H9 (cell line): ENCODE measurements at regions not wholly inside any gene's neighbourhood (a gene's known extent, or its start where the extent isn't known, plus 50 kb on each side); places are given as distances from the start of the nearest gene placed in this dataset.

Source experiments
- DNase-seq: peaks from one replicate; pipeline ENCODE4 v3.0.0-alpha.2; 2017
- H2AFZ ChIP-seq: one replicate; pipeline ENCODE4 v1.6.1; 2013; ENCODE audit warnings: mild to moderate bottlenecking, low read length, control low read depth, moderate library complexity
- H2AK5ac ChIP-seq: 2 replicates; pipeline ENCODE4 v1.6.1; 2013; ENCODE audit warnings: low read length, control low read depth, mixed read lengths; ENCODE audit not compliant: insufficient read length
- H2BK120ac ChIP-seq: one replicate; pipeline ENCODE4 v1.6.1; 2013; ENCODE audit warnings: low read depth, mild to moderate bottlenecking, low read length, control low read depth, inconsistent platforms; ENCODE audit not compliant: poor library complexity, severe bottlenecking
- H2BK12ac ChIP-seq: 2 replicates; pipeline ENCODE4 v1.6.1; 2013; ENCODE audit warnings: low read length, control low read depth, mixed read lengths, low read depth; ENCODE audit not compliant: insufficient read length
- H2BK15ac ChIP-seq: 2 replicates; pipeline ENCODE4 v1.6.1; 2013; ENCODE audit warnings: low read depth, low read length, control low read depth
- H2BK20ac ChIP-seq: one replicate; pipeline ENCODE4 v1.6.1; 2013; ENCODE audit warnings: low read depth, mild to moderate bottlenecking, low read length, control low read depth, inconsistent platforms; ENCODE audit not compliant: poor library complexity, severe bottlenecking
- H2BK5ac ChIP-seq: 2 replicates; pipeline ENCODE4 v1.6.1; 2013; ENCODE audit warnings: low read length, control low read depth, mixed read lengths; ENCODE audit not compliant: insufficient read length
- H3K14ac ChIP-seq: 2 replicates; pipeline ENCODE4 v1.6.1; 2013; ENCODE audit warnings: low read length, control low read depth; ENCODE audit not compliant: insufficient read depth
- H3K18ac ChIP-seq: 2 replicates; pipeline ENCODE4 v1.6.1; 2013; ENCODE audit warnings: low read depth, mild to moderate bottlenecking, mixed read lengths, low read length, control low read depth; ENCODE audit not compliant: insufficient read length
- H3K23ac ChIP-seq: 2 replicates; pipeline ENCODE4 v1.6.1; 2013; ENCODE audit warnings: low read length, control low read depth, mixed read lengths, low read depth; ENCODE audit not compliant: insufficient read length
- H3K23me2 ChIP-seq: 2 replicates; pipeline ENCODE4 v1.6.1; 2013; ENCODE audit warnings: low read depth, mild to moderate bottlenecking, mixed read lengths, low read length, control low read depth; ENCODE audit not compliant: insufficient read length, poor library complexity, severe bottlenecking
- H3K27ac ChIP-seq: 2 replicates; pipeline ENCODE4 v1.5.1; 2013; ENCODE audit warnings: low read length, control low read depth, mixed read lengths, low read depth; ENCODE audit not compliant: insufficient read length
- H3K27me3 ChIP-seq: 2 replicates; pipeline ENCODE4 v1.6.1; 2013; ENCODE audit warnings: low read length, control low read depth, inconsistent platforms; ENCODE audit not compliant: insufficient read depth
- H3K4ac ChIP-seq: 2 replicates; pipeline ENCODE4 v1.6.1; 2013; ENCODE audit warnings: low read depth, mild to moderate bottlenecking, control low read depth, inconsistent platforms, low read length, moderate library complexity
- H3K4me1 ChIP-seq: 2 replicates; pipeline ENCODE4 v1.6.1; 2013; ENCODE audit warnings: low read length, control low read depth, inconsistent platforms; ENCODE audit not compliant: insufficient read depth
- H3K4me2 ChIP-seq: 2 replicates; pipeline ENCODE4 v1.6.1; 2013; ENCODE audit warnings: low read length, control low read depth, mixed read lengths; ENCODE audit not compliant: insufficient read length, insufficient read depth
- H3K56ac ChIP-seq: 2 replicates; pipeline ENCODE4 v1.6.1; 2013; ENCODE audit warnings: low read depth, mild to moderate bottlenecking, mixed read lengths, low read length, control low read depth; ENCODE audit not compliant: insufficient read length
- H3K79me1 ChIP-seq: 2 replicates; pipeline ENCODE4 v1.6.1; 2013; ENCODE audit warnings: low read depth, mild to moderate bottlenecking, moderate library complexity, low read length, control low read depth, inconsistent platforms; ENCODE audit not compliant: insufficient read depth, poor library complexity, severe bottlenecking
- H3K79me2 ChIP-seq: 2 replicates; pipeline ENCODE4 v1.6.1; 2013; ENCODE audit warnings: low read length, control low read depth, inconsistent platforms; ENCODE audit not compliant: insufficient read depth
- H3K9ac ChIP-seq: 2 replicates; pipeline ENCODE4 v1.6.1; 2013; ENCODE audit warnings: low read length, control low read depth, mixed read lengths; ENCODE audit not compliant: insufficient read length; ENCODE audit errors: extremely low read depth
- H3K9me3 ChIP-seq: one replicate; pipeline ENCODE4 v1.6.1; 2013; ENCODE audit warnings: low read depth, low read length, inconsistent platforms; ENCODE audit not compliant: control insufficient read depth
- H3T11ph ChIP-seq: one replicate; pipeline ENCODE4 v1.6.1; 2013; ENCODE audit warnings: mild to moderate bottlenecking, low read length, control low read depth, inconsistent platforms
- H4K20me1 ChIP-seq: one replicate; pipeline ENCODE4 v1.6.1; 2013; ENCODE audit not compliant: control insufficient read depth, insufficient read length, insufficient read depth
- H4K5ac ChIP-seq: 2 replicates; pipeline ENCODE4 v1.6.1; 2013; ENCODE audit warnings: low read depth, mild to moderate bottlenecking, mixed read lengths, low read length, control low read depth; ENCODE audit not compliant: insufficient read length
- H4K8ac ChIP-seq: replicated peaks from 2 replicates; pipeline ENCODE4 v1.6.1; 2013; ENCODE audit warnings: low read length, control low read depth, mixed read lengths, low read depth; ENCODE audit not compliant: insufficient read length
- H4K91ac ChIP-seq: 2 replicates; pipeline ENCODE4 v1.6.1; 2013; ENCODE audit warnings: low read depth, mild to moderate bottlenecking, moderate library complexity, mixed read lengths, low read length, control low read depth; ENCODE audit not compliant: insufficient read length
- H3K27ac Mint-ChIP-seq, 3 experiments: 2 replicates in 2 of 3; 3 replicates in 1 of 3; pipeline ENCODE4 v1.8.0; 2020 to 2021; ENCODE audit warnings: mixed read lengths in 3 of 3, mild to moderate bottlenecking in 1 of 3, moderate library complexity in 1 of 3
- H3K27me3 Mint-ChIP-seq: 2 replicates; pipeline ENCODE4 v1.8.0; 2021; ENCODE audit warnings: low read depth, mild to moderate bottlenecking, moderate library complexity, mixed read lengths
- H3K36me3 Mint-ChIP-seq, 3 experiments: 2 replicates in 2 of 3; 3 replicates in 1 of 3; pipeline ENCODE4 v1.8.0; 2020 to 2021; ENCODE audit warnings: low read depth in 3 of 3, mixed read lengths in 3 of 3; ENCODE audit not compliant: insufficient read depth in 1 of 3
- H3K4me1 Mint-ChIP-seq, 2 experiments: 2 replicates each; pipeline ENCODE4 v1.8.0; 2020; ENCODE audit warnings: mixed read lengths in 2 of 2
- H3K4me3 Mint-ChIP-seq, 2 experiments: 2 replicates in 1 of 2; 3 replicates in 1 of 2; pipeline ENCODE4 v1.8.0; 2020 to 2021; ENCODE audit warnings: mild to moderate bottlenecking in 2 of 2, mixed read lengths in 2 of 2, moderate library complexity in 1 of 2
- H3K9me3 Mint-ChIP-seq, 2 experiments: 2 replicates in 1 of 2; 3 replicates in 1 of 2; pipeline ENCODE4 v1.8.0; 2020; ENCODE audit warnings: mild to moderate bottlenecking in 2 of 2, mixed read lengths in 2 of 2, moderate library complexity in 1 of 2
- CTCF ChIP-seq: fragments of 200-600 bp; sonication (generic); conservative IDR thresholded peaks from 3 replicates; pipeline ENCODE4 v1.8.0; 2021; ENCODE audit warnings: antibody characterized with exemption, mild to moderate bottlenecking

DNA sequence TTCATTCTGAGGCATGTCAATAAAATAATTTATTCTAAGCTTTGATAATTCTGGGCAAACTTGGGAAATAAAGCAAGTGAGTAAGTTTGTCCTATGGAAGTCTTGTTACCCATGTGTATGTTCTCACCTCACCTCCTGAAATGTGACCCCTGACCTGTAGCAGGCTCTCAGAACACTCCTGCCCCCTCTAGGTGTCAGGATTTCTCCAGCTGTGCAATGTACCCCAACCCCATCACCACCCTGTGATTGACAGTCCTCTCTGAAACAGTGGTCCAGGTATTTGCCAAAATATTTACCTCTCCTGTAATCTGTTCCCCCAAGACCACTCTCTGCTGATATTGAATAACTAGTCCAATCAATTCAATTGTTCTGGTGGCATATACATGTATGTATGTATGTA is 122.6 kb upstream of the PTER start:
- Histone ChIP-seq H3K27ac (no peak overlapping the region), H4K91ac (no peak overlapping the region), H3K14ac (no peak overlapping the region), H3K4me1 (no peaks in the 10 kb centered on the region), H3K27me3 (no peaks in the 10 kb centered on the region), H3K9me3 (no peaks in the 10 kb centered on the region), H2AK5ac (no peak overlapping the region), H4K5ac (no peak overlapping the region), H3K4ac (no peak overlapping the region), H2BK120ac (no peak overlapping the region), H4K8ac (no peak overlapping the region), H3K56ac (no peak overlapping the region), H3K79me1 (no peaks in the 10 kb centered on the region), H3T11ph (no peak overlapping the region), H3K23me2 (no peaks in the 10 kb centered on the region), H2BK20ac (no peak overlapping the region), H3K23ac (no peak overlapping the region), H2AFZ (no peak overlapping the region), H3K4me2 (no peak overlapping the region), H2BK15ac (no peak overlapping the region), H3K18ac (no peak overlapping the region), H2BK5ac (no peak overlapping the region), H3K9ac (no peak overlapping the region), H4K20me1 (no peaks in the 10 kb centered on the region), H2BK12ac (no peak overlapping the region), H3K79me2 (no peaks in the 10 kb centered on the region)
- Mint-ChIP-seq H3K4me1 (no peaks in the 10 kb centered on the region), H3K27ac (no peak overlapping the region; a peak in 1 of 7 replicates), H3K36me3 (peaks cover 4 to 16% (median 11%) of the 10 kb centered on the region in 3 experiments; a peak in 6 of 7 replicates), H3K9me3 (peaks cover 6 to 7% of the 10 kb centered on the region in 2 experiments; a peak in 4 of 5 replicates), H3K4me3 (no peak overlapping the region), H3K27me3 (no peaks in the 10 kb centered on the region)
- peak; percentile 34 for DNase-seq
- TF ChIP-seq CTCF = peak; percentile 55
